ENCODE measurements at regions not wholly inside any gene's neighbourhood (a gene's known extent, or its start where the extent isn't known, plus 50 kb on each side); places are given as distances from the start of the nearest gene placed in this dataset.

- TF ChIP-seq CTCF (IDR thresholded peaks at IDR 0.05) (peak; percentile 83), ETV6 (CRISPR knock-in tag; IDR thresholded peaks at IDR 0.05) (no peak), JUN (CRISPR knock-in tag; IDR thresholded peaks at IDR 0.05) (no peak), PRDM15 (CRISPR knock-in tag; IDR thresholded peaks at IDR 0.05) (no peak), IRF1 (CRISPR knock-in tag; IDR thresholded peaks at IDR 0.05) (no peak), SP1 (CRISPR knock-in tag; conservative IDR thresholded peaks at IDR 0.05) (no peak), ATF1 (CRISPR knock-in tag; IDR thresholded peaks at IDR 0.05) (no peak), ELF4 (CRISPR knock-in tag; IDR thresholded peaks at IDR 0.05; ENCODE audit: low read depth) (no peak), NFYB (CRISPR knock-in tag; conservative IDR thresholded peaks at IDR 0.05; ENCODE audit: low read depth) (no peak)
Observed at GRCh38 chr19:28466107-28467045, 746.6 kb downstream of the UQCRFS1 start.

Data from WTC11 (cell line).